Epithelial cell of proximal tubule (primary cell): ENCODE measurements at regions not wholly inside any gene's neighbourhood (a gene's known extent, or its start where the extent isn't known, plus 50 kb on each side); places are given as distances from the start of the nearest gene placed in this dataset.

Source experiments
- DNase-seq: peaks from one replicate; pipeline ENCODE4 v3.0.0-alpha.2; 2011; ENCODE audit warnings: low read depth
- H3K4me3 ChIP-seq: 2 replicates; pipeline ENCODE4 v1.5.1; 2011; ENCODE audit warnings: low read depth, mild to moderate bottlenecking, low read length
- TF ChIP-seq, protein P1 (sequence below): conservative IDR thresholded peaks from 2 replicates; pipeline ENCODE4 v1.5.1; 2012; ENCODE audit warnings: low read depth, mild to moderate bottlenecking, low read length

DNA sequence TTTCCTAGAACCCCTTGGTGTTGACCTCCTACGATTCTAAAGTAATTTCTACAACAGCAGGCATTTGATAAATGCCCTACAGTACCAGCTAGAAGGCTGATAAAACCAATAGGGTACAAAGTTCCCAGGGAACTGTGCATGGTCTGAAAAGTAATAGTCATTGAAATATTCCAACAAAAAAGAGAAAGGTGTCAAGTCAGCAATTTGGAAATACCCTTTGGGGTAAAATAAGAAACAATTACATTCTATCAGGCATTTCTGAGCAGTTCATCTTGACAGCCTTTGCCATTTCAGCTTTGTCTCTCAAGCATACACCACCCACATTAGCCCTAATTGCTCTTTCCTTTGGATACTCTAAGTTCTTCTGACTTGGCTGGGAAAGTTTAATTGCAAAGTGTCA lies 542.9 kb upstream of the DDX18 start:
- DNase-seq: no peak
- H3K4me3 ChIP-seq: no peak overlapping the region
- TF ChIP-seq, protein P1, sequence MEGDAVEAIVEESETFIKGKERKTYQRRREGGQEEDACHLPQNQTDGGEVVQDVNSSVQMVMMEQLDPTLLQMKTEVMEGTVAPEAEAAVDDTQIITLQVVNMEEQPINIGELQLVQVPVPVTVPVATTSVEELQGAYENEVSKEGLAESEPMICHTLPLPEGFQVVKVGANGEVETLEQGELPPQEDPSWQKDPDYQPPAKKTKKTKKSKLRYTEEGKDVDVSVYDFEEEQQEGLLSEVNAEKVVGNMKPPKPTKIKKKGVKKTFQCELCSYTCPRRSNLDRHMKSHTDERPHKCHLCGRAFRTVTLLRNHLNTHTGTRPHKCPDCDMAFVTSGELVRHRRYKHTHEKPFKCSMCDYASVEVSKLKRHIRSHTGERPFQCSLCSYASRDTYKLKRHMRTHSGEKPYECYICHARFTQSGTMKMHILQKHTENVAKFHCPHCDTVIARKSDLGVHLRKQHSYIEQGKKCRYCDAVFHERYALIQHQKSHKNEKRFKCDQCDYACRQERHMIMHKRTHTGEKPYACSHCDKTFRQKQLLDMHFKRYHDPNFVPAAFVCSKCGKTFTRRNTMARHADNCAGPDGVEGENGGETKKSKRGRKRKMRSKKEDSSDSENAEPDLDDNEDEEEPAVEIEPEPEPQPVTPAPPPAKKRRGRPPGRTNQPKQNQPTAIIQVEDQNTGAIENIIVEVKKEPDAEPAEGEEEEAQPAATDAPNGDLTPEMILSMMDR: no peak

GRCh38 chr2:117273009-117273671 lies 541.4 kb upstream of the DDX18 start:
- no peak overlapping the region for H3K4me3 ChIP-seq
- no peak for DNase-seq
- TF ChIP-seq, protein P1: no peak

DNA sequence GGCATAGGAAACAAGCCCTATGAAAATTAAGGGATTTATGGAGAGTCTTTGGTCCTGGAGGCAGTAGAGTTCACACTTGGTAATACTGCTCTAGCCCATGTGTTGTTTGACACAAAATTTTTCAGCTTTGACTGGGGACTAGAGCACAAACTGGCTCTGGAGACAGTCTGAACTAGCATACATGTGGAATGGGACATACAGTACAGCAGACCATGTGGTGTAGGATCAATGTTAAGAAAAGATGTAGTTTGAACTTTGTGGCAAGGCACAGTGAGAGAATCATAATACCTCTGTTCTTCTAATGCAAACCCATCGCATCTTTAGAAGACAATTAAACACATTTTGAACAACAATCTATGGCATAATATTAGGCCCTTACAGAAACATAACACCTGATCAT lies 521.5 kb upstream of the DDX18 start:
- DNase-seq: no peak
- TF ChIP-seq, protein P1: no peak
- no peak overlapping the region for H3K4me3 ChIP-seq

- H3K4me3 ChIP-seq: no peak overlapping the region
- TF ChIP-seq, protein P1: no peak
- no peak for DNase-seq
Measured at GRCh38 chr2:117299451-117299850, 515.0 kb upstream of the DDX18 start.

DNA sequence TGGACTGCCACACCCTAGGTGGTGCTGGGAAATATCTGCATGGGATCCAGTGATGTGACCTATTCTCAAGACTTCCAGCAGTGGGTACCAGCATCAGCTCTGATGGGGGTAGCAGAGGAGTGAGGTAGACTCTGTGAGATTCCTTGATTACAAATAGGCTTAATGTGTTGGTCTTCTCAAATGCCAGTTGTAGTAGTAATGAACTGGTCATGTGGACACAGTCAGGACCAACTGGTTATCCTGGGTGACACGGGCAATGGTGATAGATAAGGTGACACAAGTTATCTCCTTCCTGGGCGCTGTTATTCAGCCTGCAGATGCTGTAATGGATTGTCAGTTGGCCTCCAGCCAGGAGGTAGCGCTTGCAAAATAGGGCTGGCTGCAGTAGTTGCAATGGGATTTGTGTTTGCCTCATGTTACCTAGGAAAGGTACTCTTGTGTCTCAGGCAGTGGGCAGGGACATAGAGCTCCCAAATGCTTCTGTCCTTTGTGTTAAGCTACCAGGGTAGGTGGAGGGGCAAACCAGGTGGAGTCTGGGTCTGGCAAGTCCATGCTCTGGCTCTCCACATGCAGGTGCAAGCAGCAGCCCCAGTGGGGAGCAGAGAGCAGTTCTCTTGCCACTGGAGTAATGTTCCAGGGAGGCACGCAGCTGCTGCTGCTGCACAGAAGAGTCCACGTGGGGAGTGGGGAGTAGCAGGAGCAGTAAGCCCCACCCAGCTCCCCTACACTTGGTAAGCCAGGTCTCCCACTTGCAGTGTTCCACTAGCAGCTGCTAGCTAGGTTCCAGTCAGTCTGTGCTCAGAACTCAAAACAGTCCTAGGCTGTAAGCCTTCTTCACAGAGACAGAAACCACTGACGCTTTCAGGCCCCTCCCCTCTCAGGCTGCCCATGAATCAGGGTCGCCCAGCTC lies 505.4 kb upstream of the DDX18 start:
- no peak for DNase-seq
- TF ChIP-seq, protein P1: no peak
- no peak overlapping the region for H3K4me3 ChIP-seq

DNA sequence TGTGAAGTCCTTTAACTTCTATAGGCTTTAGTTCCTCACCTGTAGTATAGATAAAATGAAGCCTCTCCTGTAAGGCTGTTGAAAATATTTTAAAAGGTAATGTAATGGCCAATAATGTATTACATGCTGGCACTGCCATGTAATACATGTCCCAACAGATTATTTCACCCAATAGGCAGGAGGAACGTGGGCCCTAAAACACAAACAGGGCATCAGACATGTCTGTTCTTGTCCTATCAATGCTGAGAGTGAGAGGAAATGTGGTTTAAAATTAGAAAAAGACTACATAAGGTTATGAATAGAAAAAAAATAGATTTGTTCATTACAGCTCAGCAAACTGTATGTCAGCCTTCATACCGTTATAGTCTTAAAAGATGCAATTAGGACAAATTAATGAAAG lies 492.7 kb upstream of the DDX18 start:
- no peak for DNase-seq
- no peak overlapping the region for H3K4me3 ChIP-seq
- TF ChIP-seq, protein P1: no peak

- H3K4me3 ChIP-seq: peak overlapping the region; percentile 13
- DNase-seq: no peak
- TF ChIP-seq, protein P1: no peak
Measured at GRCh38 chr2:117323331-117323730, 491.2 kb upstream of the DDX18 start.
